ENCODE measurements at regions not wholly inside any gene's neighbourhood (a gene's known extent, or its start where the extent isn't known, plus 50 kb on each side); places are given as distances from the start of the nearest gene placed in this dataset.

DNA sequence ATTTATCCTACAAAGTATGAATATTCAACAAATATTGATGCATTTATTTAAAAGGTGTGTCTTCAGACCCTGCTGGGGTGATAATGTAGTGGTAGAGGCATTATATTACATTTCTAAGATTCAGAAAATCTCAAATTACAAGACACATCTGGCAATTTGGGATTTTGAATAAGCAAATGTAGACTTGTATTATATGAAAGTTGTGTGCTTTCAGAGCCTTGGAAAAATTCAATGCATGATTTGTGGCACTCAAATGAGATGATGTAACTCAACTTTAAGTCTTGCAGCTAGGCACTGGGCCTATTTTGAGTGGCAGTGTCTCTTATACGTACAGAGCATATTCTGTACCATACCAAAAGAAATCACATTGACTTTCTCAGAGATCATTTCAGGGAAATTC lies 214.4 kb downstream of the ETS1 start:
- Histone ChIP-seq H3K36me3 (ENCODE audit: control insufficient read depth in 2 of 2, insufficient read depth in 2 of 2, low read length in 1 of 2) (no peaks in the 10 kb centered on the region), H3K9me3 (ENCODE audit: control insufficient read depth in 2 of 2, insufficient read depth in 1 of 2, low read depth in 1 of 2, low read length in 1 of 2) (no peaks in the 10 kb centered on the region), H3K27ac (ENCODE audit: low read depth in 2 of 2, low read length in 1 of 2) (no peak overlapping the region), H3K27me3 (ENCODE audit: control insufficient read depth in 1 of 2, insufficient read depth in 2 of 2, low read length in 2 of 2) (no peaks in the 10 kb centered on the region), H3K4me1 (ENCODE audit: control insufficient read depth in 2 of 2, insufficient read depth in 2 of 2, low read length in 1 of 2) (no peaks in the 10 kb centered on the region), H3K4me3 (ENCODE audit: low read depth in 1 of 2, low read length in 2 of 2) (no peak overlapping the region)
- 88 to 91% methylated on average over 1 of the region's 1 CpG for WGBS, 2 donors

GRCh38 chr11:128367573-128367972 lies 219.8 kb downstream of the ETS1 start:
- H3K36me3 ChIP-seq (ENCODE audit: control insufficient read depth in 2 of 2, insufficient read depth in 2 of 2, low read length in 1 of 2) = no peaks in the 10 kb centered on the region
- 73 to 82% methylated on average over 10 of the region's 10 CpGs for WGBS, 2 donors
- no peak overlapping the region for H3K4me3 ChIP-seq (ENCODE audit: low read depth in 1 of 2, low read length in 2 of 2)
- H3K27me3 ChIP-seq (ENCODE audit: control insufficient read depth in 1 of 2, insufficient read depth in 2 of 2, low read length in 2 of 2) = no peaks in the 10 kb centered on the region
- H3K4me1 ChIP-seq (ENCODE audit: control insufficient read depth in 2 of 2, insufficient read depth in 2 of 2, low read length in 1 of 2) = no peaks in the 10 kb centered on the region
- no peak overlapping the region for H3K27ac ChIP-seq (ENCODE audit: low read depth in 2 of 2, low read length in 1 of 2)
- H3K9me3 ChIP-seq (ENCODE audit: control insufficient read depth in 2 of 2, insufficient read depth in 1 of 2, low read depth in 1 of 2, low read length in 1 of 2) = no peaks in the 10 kb centered on the region

- 58 to 65% methylated on average over 3 of the region's 3 CpGs for WGBS, 2 donors
- Histone ChIP-seq H3K36me3 (ENCODE audit: control insufficient read depth in 2 of 2, insufficient read depth in 2 of 2, low read length in 1 of 2) (no peaks in the 10 kb centered on the region), H3K9me3 (ENCODE audit: control insufficient read depth in 2 of 2, insufficient read depth in 1 of 2, low read depth in 1 of 2, low read length in 1 of 2) (no peaks in the 10 kb centered on the region), H3K4me3 (ENCODE audit: low read depth in 1 of 2, low read length in 2 of 2) (no peak overlapping the region), H3K27ac (ENCODE audit: low read depth in 2 of 2, low read length in 1 of 2) (no peak overlapping the region), H3K27me3 (ENCODE audit: control insufficient read depth in 1 of 2, insufficient read depth in 2 of 2, low read length in 2 of 2) (no peaks in the 10 kb centered on the region), H3K4me1 (ENCODE audit: control insufficient read depth in 2 of 2, insufficient read depth in 2 of 2, low read length in 1 of 2) (peaks cover 0 to 2% of the 10 kb centered on the region in 2 donors)
These were observed 222.3 kb downstream of the ETS1 start for GRCh38 chr11:128365044-128365443.

DNA sequence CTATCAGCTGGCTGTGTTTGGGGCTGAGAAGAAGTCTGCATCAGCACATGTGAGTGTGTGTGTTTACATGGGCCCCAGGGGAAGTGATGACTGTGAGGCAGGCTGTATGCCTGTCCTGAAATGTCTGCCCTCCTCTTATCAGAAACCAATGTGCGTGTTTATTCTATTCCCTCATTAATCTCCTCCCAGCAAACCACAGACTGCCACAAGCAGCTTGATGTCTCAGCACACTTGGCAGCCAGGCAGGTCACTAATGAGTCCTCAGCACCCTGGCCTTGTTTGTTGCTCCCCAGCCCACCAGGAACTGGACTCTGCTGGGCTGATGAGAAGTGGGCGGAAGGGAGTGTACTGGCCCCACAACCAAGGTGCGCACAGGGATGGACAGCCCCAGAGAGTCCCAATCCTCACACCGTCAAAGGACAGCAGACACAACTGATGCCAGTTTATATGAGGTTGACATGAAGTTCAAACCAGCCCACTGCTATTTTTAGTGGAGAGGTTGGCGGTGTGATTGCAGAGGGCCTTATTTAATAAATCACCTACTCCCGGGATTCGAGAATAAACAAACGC lies 225.8 kb downstream of the ETS1 start:
- no peaks in the 10 kb centered on the region for H3K27me3 ChIP-seq (ENCODE audit: control insufficient read depth in 1 of 2, insufficient read depth in 2 of 2, low read length in 2 of 2)
- no peaks in the 10 kb centered on the region for H3K9me3 ChIP-seq (ENCODE audit: control insufficient read depth in 2 of 2, insufficient read depth in 1 of 2, low read depth in 1 of 2, low read length in 1 of 2)
- 48 to 50% methylated on average over 8 of the region's 8 CpGs for WGBS, 2 donors
- no peaks in the 10 kb centered on the region for H3K36me3 ChIP-seq (ENCODE audit: control insufficient read depth in 2 of 2, insufficient read depth in 2 of 2, low read length in 1 of 2)
- peaks cover 0 to 2% of the 10 kb centered on the region in 2 donors for H3K4me1 ChIP-seq (ENCODE audit: control insufficient read depth in 2 of 2, insufficient read depth in 2 of 2, low read length in 1 of 2)
- H3K4me3 ChIP-seq (ENCODE audit: low read depth in 1 of 2, low read length in 2 of 2) = no peak overlapping the region
- no peak overlapping the region for H3K27ac ChIP-seq (ENCODE audit: low read depth in 2 of 2, low read length in 1 of 2)

- no peaks in the 10 kb centered on the region for H3K36me3 ChIP-seq (ENCODE audit: control insufficient read depth in 2 of 2, insufficient read depth in 2 of 2, low read length in 1 of 2)
- H3K4me3 ChIP-seq (ENCODE audit: low read depth in 1 of 2, low read length in 2 of 2) = no peak overlapping the region
- 60 to 65% methylated on average over 3 of the region's 3 CpGs for WGBS, 2 donors
- peaks cover 0 to 2% of the 10 kb centered on the region in 2 donors for H3K4me1 ChIP-seq (ENCODE audit: control insufficient read depth in 2 of 2, insufficient read depth in 2 of 2, low read length in 1 of 2)
- H3K9me3 ChIP-seq (ENCODE audit: control insufficient read depth in 2 of 2, insufficient read depth in 1 of 2, low read depth in 1 of 2, low read length in 1 of 2) = no peaks in the 10 kb centered on the region
- no peaks in the 10 kb centered on the region for H3K27me3 ChIP-seq (ENCODE audit: control insufficient read depth in 1 of 2, insufficient read depth in 2 of 2, low read length in 2 of 2)
- no peak overlapping the region for H3K27ac ChIP-seq (ENCODE audit: low read depth in 2 of 2, low read length in 1 of 2)
These were observed 227.8 kb downstream of the ETS1 start for GRCh38 chr11:128359515-128359914.

GRCh38 chr11:128357073-128357472 lies 230.3 kb downstream of the ETS1 start:
- 59 to 71% methylated on average over 5 of the region's 5 CpGs for WGBS, 2 donors

GRCh38 chr11:128355558-128355957 lies 231.8 kb downstream of the ETS1 start:
- Histone ChIP-seq H3K36me3 (ENCODE audit: control insufficient read depth in 2 of 2, insufficient read depth in 2 of 2, low read length in 1 of 2) (no peaks in the 10 kb centered on the region), H3K9me3 (ENCODE audit: control insufficient read depth in 2 of 2, insufficient read depth in 1 of 2, low read depth in 1 of 2, low read length in 1 of 2) (no peaks in the 10 kb centered on the region), H3K27ac (ENCODE audit: low read depth in 2 of 2, low read length in 1 of 2) (no peak overlapping the region), H3K4me1 (ENCODE audit: control insufficient read depth in 2 of 2, insufficient read depth in 2 of 2, low read length in 1 of 2) (no peaks in the 10 kb centered on the region), H3K27me3 (ENCODE audit: control insufficient read depth in 1 of 2, insufficient read depth in 2 of 2, low read length in 2 of 2) (no peaks in the 10 kb centered on the region), H3K4me3 (ENCODE audit: low read depth in 1 of 2, low read length in 2 of 2) (no peak overlapping the region)
- 92 to 95% methylated on average over 2 of the region's 2 CpGs for WGBS, 2 donors

More at GRCh38 chr11:128357073-128357472, 230.3 kb downstream of the ETS1 start:
- H3K4me3 ChIP-seq (ENCODE audit: low read depth in 1 of 2, low read length in 2 of 2) = no peak overlapping the region
- no peaks in the 10 kb centered on the region for H3K9me3 ChIP-seq (ENCODE audit: control insufficient read depth in 2 of 2, insufficient read depth in 1 of 2, low read depth in 1 of 2, low read length in 1 of 2)
- H3K36me3 ChIP-seq (ENCODE audit: control insufficient read depth in 2 of 2, insufficient read depth in 2 of 2, low read length in 1 of 2) = no peaks in the 10 kb centered on the region
- no peak overlapping the region for H3K27ac ChIP-seq (ENCODE audit: low read depth in 2 of 2, low read length in 1 of 2)
- H3K27me3 ChIP-seq (ENCODE audit: control insufficient read depth in 1 of 2, insufficient read depth in 2 of 2, low read length in 2 of 2) = no peaks in the 10 kb centered on the region
- H3K4me1 ChIP-seq (ENCODE audit: control insufficient read depth in 2 of 2, insufficient read depth in 2 of 2, low read length in 1 of 2) = peaks cover 0 to 2% of the 10 kb centered on the region in 2 donors

GRCh38 chr11:128354476-128354875 lies 232.9 kb downstream of the ETS1 start:
- Histone ChIP-seq H3K27ac (ENCODE audit: low read depth in 2 of 2, low read length in 1 of 2) (no peak overlapping the region), H3K4me3 (ENCODE audit: low read depth in 1 of 2, low read length in 2 of 2) (no peak overlapping the region), H3K9me3 (ENCODE audit: control insufficient read depth in 2 of 2, insufficient read depth in 1 of 2, low read depth in 1 of 2, low read length in 1 of 2) (no peaks in the 10 kb centered on the region), H3K4me1 (ENCODE audit: control insufficient read depth in 2 of 2, insufficient read depth in 2 of 2, low read length in 1 of 2) (no peaks in the 10 kb centered on the region), H3K27me3 (ENCODE audit: control insufficient read depth in 1 of 2, insufficient read depth in 2 of 2, low read length in 2 of 2) (no peaks in the 10 kb centered on the region), H3K36me3 (ENCODE audit: control insufficient read depth in 2 of 2, insufficient read depth in 2 of 2, low read length in 1 of 2) (no peaks in the 10 kb centered on the region)
- WGBS, 2 donors = 66 to 75% methylated on average over 2 of the region's 2 CpGs

DNA sequence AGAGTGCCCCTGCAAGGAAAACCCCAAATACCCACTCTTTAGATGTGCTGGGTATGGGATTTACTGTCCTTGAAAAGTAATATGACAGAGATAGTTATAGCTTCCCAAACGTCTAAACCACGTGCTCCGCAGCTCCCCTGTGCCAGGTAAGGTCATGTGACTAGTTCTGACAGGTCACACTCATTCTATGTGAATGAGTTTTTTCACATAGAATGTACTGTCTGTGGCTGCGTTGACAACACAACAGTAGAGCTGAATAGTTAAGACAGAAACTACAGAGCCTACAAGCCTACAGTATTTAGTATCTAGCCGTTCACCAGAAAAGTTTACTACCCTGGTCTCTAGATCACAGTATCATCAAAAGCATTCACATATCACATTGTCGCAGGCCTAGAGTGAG lies 236.2 kb downstream of the ETS1 start:
- Histone ChIP-seq H3K27me3 (ENCODE audit: control insufficient read depth in 1 of 2, insufficient read depth in 2 of 2, low read length in 2 of 2) (no peaks in the 10 kb centered on the region), H3K4me1 (ENCODE audit: control insufficient read depth in 2 of 2, insufficient read depth in 2 of 2, low read length in 1 of 2) (no peaks in the 10 kb centered on the region), H3K9me3 (ENCODE audit: control insufficient read depth in 2 of 2, insufficient read depth in 1 of 2, low read depth in 1 of 2, low read length in 1 of 2) (no peaks in the 10 kb centered on the region), H3K4me3 (ENCODE audit: low read depth in 1 of 2, low read length in 2 of 2) (no peak overlapping the region), H3K27ac (ENCODE audit: low read depth in 2 of 2, low read length in 1 of 2) (no peak overlapping the region), H3K36me3 (ENCODE audit: control insufficient read depth in 2 of 2, insufficient read depth in 2 of 2, low read length in 1 of 2) (no peaks in the 10 kb centered on the region)
- WGBS, 2 donors = 79% methylated on average over 6 of the region's 6 CpGs

GRCh38 chr11:128349650-128350299 lies 237.6 kb downstream of the ETS1 start:
- no peak overlapping the region for H3K4me3 ChIP-seq (ENCODE audit: low read depth in 1 of 2, low read length in 2 of 2)
- no peaks in the 10 kb centered on the region for H3K36me3 ChIP-seq (ENCODE audit: control insufficient read depth in 2 of 2, insufficient read depth in 2 of 2, low read length in 1 of 2)
- WGBS, 2 donors = 65 to 73% methylated on average over 6 of the region's 6 CpGs
- no peaks in the 10 kb centered on the region for H3K9me3 ChIP-seq (ENCODE audit: control insufficient read depth in 2 of 2, insufficient read depth in 1 of 2, low read depth in 1 of 2, low read length in 1 of 2)
- H3K27ac ChIP-seq (ENCODE audit: low read depth in 2 of 2, low read length in 1 of 2) = no peak overlapping the region
- H3K27me3 ChIP-seq (ENCODE audit: control insufficient read depth in 1 of 2, insufficient read depth in 2 of 2, low read length in 2 of 2) = no peaks in the 10 kb centered on the region
- H3K4me1 ChIP-seq (ENCODE audit: control insufficient read depth in 2 of 2, insufficient read depth in 2 of 2, low read length in 1 of 2) = no peaks in the 10 kb centered on the region

Data from esophagus (tissue), 2 donors.